ENCODE measurements at regions not wholly inside any gene's neighbourhood (a gene's known extent, or its start where the extent isn't known, plus 50 kb on each side); places are given as distances from the start of the nearest gene placed in this dataset.

GRCh38 chr6:168221497-168222079, 98.0 kb downstream of the DACT2 start:
- H3K4me3 ChIP-seq (ENCODE audit: control insufficient read depth in 2 of 3, extremely low read depth in 1 of 3, insufficient read depth in 2 of 3, low read depth in 1 of 3, low read length in 3 of 3), result no peak overlapping the region
- TF ChIP-seq CTCF (optimal IDR thresholded peaks at IDR 0.05 in 1 of 3, IDR thresholded peaks at IDR 0.05 in 1 of 3, conservative IDR thresholded peaks at IDR 0.05 in 1 of 3; ENCODE audit: extremely low read depth in 1 of 3, insufficient read depth in 2 of 3, low read length in 3 of 3) (no peak), EZH2 (IDR thresholded peaks at IDR 0.05; ENCODE audit: low read length) (no peak)
- no peak overlapping the region for H3K9ac ChIP-seq (ENCODE audit: control insufficient read depth, extremely low read depth, insufficient read depth, low read length)
- DNase-seq (ENCODE audit: low read depth, low spot score), result no peak
- H2AFZ ChIP-seq (ENCODE audit: control insufficient read depth, low read length), result no peak overlapping the region
- H3K27ac ChIP-seq (ENCODE audit: control insufficient read depth, insufficient read depth, low read length), result no peak overlapping the region
- dilution Hi-C loops (cut with MboI; ENCODE audit: extremely low pct_ligation_motif_present, low sequenced_read_pairs), result no loop called here
- no peak overlapping the region for H3K4me2 ChIP-seq (ENCODE audit: control insufficient read depth, extremely low read depth, insufficient read depth, low read depth, low read length)
- no peaks in the 10 kb centered on the region for H4K20me1 ChIP-seq (ENCODE audit: control insufficient read depth, extremely low read depth, insufficient read depth, low read length)
- H3K36me3 ChIP-seq (ENCODE audit: control insufficient read depth in 2 of 2, extremely low read depth in 1 of 2, insufficient read depth in 2 of 2, low read length in 2 of 2), result no peaks in the 10 kb centered on the region
- H3K4me1 ChIP-seq (ENCODE audit: control insufficient read depth, extremely low read depth, insufficient read depth, low read length), result peaks cover 7% of the 10 kb centered on the region
- H3K79me2 ChIP-seq (ENCODE audit: control insufficient read depth, insufficient read depth, low read length), result no peaks in the 10 kb centered on the region
- FAIRE-seq, result no peak
- no peaks in the 10 kb centered on the region for H3K9me3 ChIP-seq (ENCODE audit: control insufficient read depth, low read depth, low read length)
- no peaks in the 10 kb centered on the region for H3K9me1 ChIP-seq (ENCODE audit: control insufficient read depth, extremely low read depth, insufficient read depth, low read length)
- peaks cover 45% of the 10 kb centered on the region for H3K27me3 ChIP-seq (ENCODE audit: control insufficient read depth, extremely low read depth, insufficient read depth, low read length)

- TF ChIP-seq CTCF (optimal IDR thresholded peaks at IDR 0.05 in 1 of 3, IDR thresholded peaks at IDR 0.05 in 1 of 3, conservative IDR thresholded peaks at IDR 0.05 in 1 of 3; ENCODE audit: extremely low read depth in 1 of 3, insufficient read depth in 2 of 3, low read length in 3 of 3) (no peak), EZH2 (IDR thresholded peaks at IDR 0.05; ENCODE audit: low read length) (no peak)
- dilution Hi-C loops (cut with MboI; ENCODE audit: extremely low pct_ligation_motif_present, low sequenced_read_pairs), result no loop called here
- Histone ChIP-seq H3K4me3 (ENCODE audit: control insufficient read depth in 2 of 3, extremely low read depth in 1 of 3, insufficient read depth in 2 of 3, low read depth in 1 of 3, low read length in 3 of 3) (no peak overlapping the region), H4K20me1 (ENCODE audit: control insufficient read depth, extremely low read depth, insufficient read depth, low read length) (no peaks in the 10 kb centered on the region), H2AFZ (ENCODE audit: control insufficient read depth, low read length) (no peak overlapping the region), H3K9ac (ENCODE audit: control insufficient read depth, extremely low read depth, insufficient read depth, low read length) (no peak overlapping the region), H3K36me3 (ENCODE audit: control insufficient read depth in 2 of 2, extremely low read depth in 1 of 2, insufficient read depth in 2 of 2, low read length in 2 of 2) (no peaks in the 10 kb centered on the region), H3K27ac (ENCODE audit: control insufficient read depth, insufficient read depth, low read length) (no peak overlapping the region), H3K79me2 (ENCODE audit: control insufficient read depth, insufficient read depth, low read length) (no peaks in the 10 kb centered on the region), H3K4me1 (ENCODE audit: control insufficient read depth, extremely low read depth, insufficient read depth, low read length) (peaks cover 1% of the 10 kb centered on the region), H3K9me1 (ENCODE audit: control insufficient read depth, extremely low read depth, insufficient read depth, low read length) (no peaks in the 10 kb centered on the region), H3K9me3 (ENCODE audit: control insufficient read depth, low read depth, low read length) (no peaks in the 10 kb centered on the region), H3K4me2 (ENCODE audit: control insufficient read depth, extremely low read depth, insufficient read depth, low read depth, low read length) (no peak overlapping the region), H3K27me3 (ENCODE audit: control insufficient read depth, extremely low read depth, insufficient read depth, low read length) (peaks cover 45% of the 10 kb centered on the region)
- FAIRE-seq (peak; percentile 5), DNase-seq (ENCODE audit: low read depth, low spot score) (no peak)
Measured at GRCh38 chr6:168221000-168221399, 98.6 kb downstream of the DACT2 start.
